ENCODE measurements at regions not wholly inside any gene's neighbourhood (a gene's known extent, or its start where the extent isn't known, plus 50 kb on each side); places are given as distances from the start of the nearest gene placed in this dataset.

- Histone ChIP-seq H3K27me3 (ENCODE audit: control insufficient read depth in 2 of 2, insufficient read depth in 2 of 2, low read length in 2 of 2) (no peaks in the 10 kb centered on the region), H3K9me3 (replicated peaks; ENCODE audit: control insufficient read depth, insufficient read depth, low read length) (no peaks in the 10 kb centered on the region), H3K4me1 (ENCODE audit: control insufficient read depth, extremely low read depth, insufficient read depth, low read length) (no peaks in the 10 kb centered on the region), H3K4me3 (replicated peaks in 1 of 3; ENCODE audit: insufficient read depth in 1 of 3, low read depth in 1 of 3, low read length in 3 of 3) (no peak overlapping the region), H4K20me1 (replicated peaks; ENCODE audit: control insufficient read depth, extremely low read depth, insufficient read depth, low read length) (no peaks in the 10 kb centered on the region), H3K9ac (replicated peaks; ENCODE audit: extremely low read depth, insufficient read depth, low read length) (no peak overlapping the region), H3K9me1 (replicated peaks; ENCODE audit: control insufficient read depth, extremely low read depth, insufficient read depth, low read length) (no peaks in the 10 kb centered on the region), H3K79me2 (ENCODE audit: control insufficient read depth, insufficient read depth, low read length) (no peaks in the 10 kb centered on the region), H2AFZ (ENCODE audit: low read depth, low read length) (no peak overlapping the region), H3K27ac (ENCODE audit: insufficient read depth, low read depth, low read length) (no peak overlapping the region), H3K36me3 (ENCODE audit: control insufficient read depth in 2 of 2, extremely low read depth in 1 of 2, insufficient read depth in 2 of 2, low read length in 2 of 2) (no peaks in the 10 kb centered on the region), H3K4me2 (ENCODE audit: insufficient read depth, low read length) (no peak overlapping the region)
- TF ChIP-seq POLR2A (IDR thresholded peaks at IDR 0.05; ENCODE audit: low read depth, low read length) (no peak), GATA2 (IDR thresholded peaks at IDR 0.05; ENCODE audit: insufficient read depth, insufficient read length, low read depth, low read length) (no peak), FOS (IDR thresholded peaks at IDR 0.05; ENCODE audit: borderline replicate concordance, insufficient read depth, low read length) (no peak), JUN (IDR thresholded peaks at IDR 0.05; ENCODE audit: borderline replicate concordance, insufficient read depth, insufficient read length, low read depth) (no peak), EZH2 (IDR thresholded peaks at IDR 0.05; ENCODE audit: borderline replicate concordance, low read depth, low read length, severe bottlenecking) (no peak), POLR2AphosphoS5 (IDR thresholded peaks at IDR 0.05; ENCODE audit: insufficient read depth, low read depth, low read length) (no peak), MYC (IDR thresholded peaks at IDR 0.05; ENCODE audit: low read depth, low read length) (no peak), MAX (IDR thresholded peaks at IDR 0.05; ENCODE audit: insufficient read depth, insufficient read length) (no peak), CTCF (IDR thresholded peaks at IDR 0.05; ENCODE audit: extremely low read depth in 1 of 2, insufficient read depth in 1 of 2, low read depth in 1 of 2, low read length in 2 of 2) (no peak)
- DNase-seq (ENCODE audit: low read depth, low spot score) = no peak
- CTCF ChIA-PET = no interaction called here
- POLR2A ChIA-PET = no interaction called here
- BruUV-seq (replicated peaks) = no TSS peak
- dilution Hi-C loops (cut with MboI; ENCODE audit: extremely low pct_ligation_motif_present, low sequenced_read_pairs) (no loop called here), intact Hi-C loops (cut with micrococcal nuclease) (no loop called here)
- no peak for FAIRE-seq
These were observed 131.6 kb upstream of the KIF26B start for GRCh38 chr1:245023222-245023621.
